ENCODE measurements at regions not wholly inside any gene's neighbourhood (a gene's known extent, or its start where the extent isn't known, plus 50 kb on each side); places are given as distances from the start of the nearest gene placed in this dataset.

DNA sequence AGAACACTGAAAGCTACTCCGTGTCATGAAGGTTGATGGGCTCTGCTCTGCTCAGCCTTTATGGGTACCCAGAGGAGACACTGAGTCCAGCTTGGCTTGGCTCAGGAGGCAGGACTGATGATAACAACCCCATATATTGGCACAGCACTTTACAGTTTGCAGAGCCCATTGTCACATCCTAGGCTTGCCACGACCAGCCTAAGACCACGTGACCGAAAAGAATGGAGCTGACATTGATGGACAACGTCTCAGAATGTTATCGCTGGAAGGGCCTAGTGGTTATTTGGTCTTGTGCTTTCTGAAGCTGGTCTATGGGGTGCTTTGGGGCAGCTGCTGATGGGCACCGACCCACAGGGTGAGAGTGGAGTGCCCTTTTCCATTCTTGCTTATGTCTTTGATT, 72.9 kb upstream of the RUNX3 start:
- TF ChIP-seq, protein P1, sequence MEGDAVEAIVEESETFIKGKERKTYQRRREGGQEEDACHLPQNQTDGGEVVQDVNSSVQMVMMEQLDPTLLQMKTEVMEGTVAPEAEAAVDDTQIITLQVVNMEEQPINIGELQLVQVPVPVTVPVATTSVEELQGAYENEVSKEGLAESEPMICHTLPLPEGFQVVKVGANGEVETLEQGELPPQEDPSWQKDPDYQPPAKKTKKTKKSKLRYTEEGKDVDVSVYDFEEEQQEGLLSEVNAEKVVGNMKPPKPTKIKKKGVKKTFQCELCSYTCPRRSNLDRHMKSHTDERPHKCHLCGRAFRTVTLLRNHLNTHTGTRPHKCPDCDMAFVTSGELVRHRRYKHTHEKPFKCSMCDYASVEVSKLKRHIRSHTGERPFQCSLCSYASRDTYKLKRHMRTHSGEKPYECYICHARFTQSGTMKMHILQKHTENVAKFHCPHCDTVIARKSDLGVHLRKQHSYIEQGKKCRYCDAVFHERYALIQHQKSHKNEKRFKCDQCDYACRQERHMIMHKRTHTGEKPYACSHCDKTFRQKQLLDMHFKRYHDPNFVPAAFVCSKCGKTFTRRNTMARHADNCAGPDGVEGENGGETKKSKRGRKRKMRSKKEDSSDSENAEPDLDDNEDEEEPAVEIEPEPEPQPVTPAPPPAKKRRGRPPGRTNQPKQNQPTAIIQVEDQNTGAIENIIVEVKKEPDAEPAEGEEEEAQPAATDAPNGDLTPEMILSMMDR (IDR thresholded peaks at IDR 0.05) = no peak
- no peak for TF ChIP-seq ZFX (IDR thresholded peaks at IDR 0.05; ENCODE audit: borderline replicate concordance)
